Calu3 (cell line): ENCODE measurements at regions not wholly inside any gene's neighbourhood (a gene's known extent, or its start where the extent isn't known, plus 50 kb on each side); places are given as distances from the start of the nearest gene placed in this dataset.

Source experiments
- BruUV-seq: library from RNA; stranded (reverse); fragments of 400-500 nt; replicated peaks from 2 replicates; lab custom pipeline; 2021; lab: Mats Ljungman, UMichigan
- CTCF ChIA-PET: fragments of 300-600 bp; sonication (Branson Sonifier 250); formaldehyde crosslinking; loops from one replicate; lab custom pipeline; 2022; ENCODE audit warnings: antibody characterized with exemption; lab: Charles Lee
- DNase-seq: peaks from one replicate; pipeline ENCODE4 v3.0.0; 2022
- H3K27ac Mint-ChIP-seq: one replicate; pipeline ENCODE4 v1.8.0; 2022; ENCODE audit warnings: mixed read lengths; ENCODE audit not compliant: unreplicated experiment
- H3K27me3 Mint-ChIP-seq: one replicate; pipeline ENCODE4 v1.8.0; 2022; ENCODE audit warnings: mixed read lengths; ENCODE audit not compliant: unreplicated experiment
- H3K36me3 Mint-ChIP-seq: one replicate; pipeline ENCODE4 v1.8.0; 2022; ENCODE audit warnings: mild to moderate bottlenecking, moderate library complexity, mixed read lengths; ENCODE audit not compliant: insufficient read depth, unreplicated experiment
- H3K4me1 Mint-ChIP-seq: one replicate; pipeline ENCODE4 v1.8.0; 2022; ENCODE audit warnings: mild to moderate bottlenecking, low read depth, mixed read lengths; ENCODE audit not compliant: unreplicated experiment
- H3K4me3 Mint-ChIP-seq: one replicate; pipeline ENCODE4 v1.8.0; 2022; ENCODE audit warnings: mild to moderate bottlenecking, low read depth, moderate library complexity, mixed read lengths; ENCODE audit not compliant: unreplicated experiment
- H3K9me3 Mint-ChIP-seq: one replicate; pipeline ENCODE4 v1.8.0; 2022; ENCODE audit warnings: low read depth, mixed read lengths; ENCODE audit not compliant: unreplicated experiment
- CTCF ChIP-seq: fragments of 200-600 bp; IDR thresholded peaks from one replicate; pipeline ENCODE4 v1.8.0; 2022; ENCODE audit warnings: antibody characterized with exemption; ENCODE audit not compliant: unreplicated experiment
- intact Hi-C: fragments of 100-400 bp; cut with micrococcal nuclease; formaldehyde crosslinking; loops from one replicate; pipeline ENCODE4 v1.10.0; 2022; ENCODE audit not compliant: unreplicated experiment

GRCh38 chr14:105938055-105938863, 411.9 kb downstream of the TMEM121 start:
- Mint-ChIP-seq H3K4me3 (no peak overlapping the region), H3K4me1 (no peaks in the 10 kb centered on the region), H3K9me3 (no peaks in the 10 kb centered on the region), H3K27ac (no peak overlapping the region), H3K36me3 (no peaks in the 10 kb centered on the region), H3K27me3 (peaks cover 53% of the 10 kb centered on the region)
- intact Hi-C loops: no loop called here
- BruUV-seq: no TSS peak
- no peak for TF ChIP-seq CTCF
- DNase-seq: no peak
- CTCF ChIA-PET: no interaction called here

- Mint-ChIP-seq H3K27me3 (peaks cover 49% of the 10 kb centered on the region), H3K4me1 (no peaks in the 10 kb centered on the region), H3K4me3 (no peak overlapping the region), H3K36me3 (no peaks in the 10 kb centered on the region), H3K9me3 (no peaks in the 10 kb centered on the region), H3K27ac (no peak overlapping the region)
- no peak for TF ChIP-seq CTCF
- no peak for DNase-seq
- CTCF ChIA-PET: no interaction called here
- no TSS peak for BruUV-seq
- intact Hi-C loops: no loop called here
Measured at GRCh38 chr14:105938959-105939358, 412.6 kb downstream of the TMEM121 start.

GRCh38 chr14:105939810-105940508, 413.6 kb downstream of the TMEM121 start:
- no peak for TF ChIP-seq CTCF
- DNase-seq: no peak
- Mint-ChIP-seq H3K4me3 (no peak overlapping the region), H3K27me3 (peaks cover 57% of the 10 kb centered on the region), H3K36me3 (no peaks in the 10 kb centered on the region), H3K9me3 (no peaks in the 10 kb centered on the region), H3K27ac (no peak overlapping the region), H3K4me1 (no peaks in the 10 kb centered on the region)
- no TSS peak for BruUV-seq
- CTCF ChIA-PET: no interaction called here
- intact Hi-C loops: loop anchor here (10.0 kb wide), 1 partner anchor 265 kb away; no protein-coding TSS in a partner anchor

- H3K4me1 Mint-ChIP-seq: no peaks in the 10 kb centered on the region
- no TSS peak for BruUV-seq
- no peak for TF ChIP-seq CTCF
- H3K27me3 Mint-ChIP-seq: peaks cover 64% of the 10 kb centered on the region
- no peak for DNase-seq
- intact Hi-C loops: loop anchor here (10.0 kb wide), 1 partner anchor 266 kb away; no protein-coding TSS in a partner anchor
- no peak overlapping the region for H3K27ac Mint-ChIP-seq
- no peak overlapping the region for H3K4me3 Mint-ChIP-seq
- CTCF ChIA-PET: no interaction called here
- H3K36me3 Mint-ChIP-seq: no peaks in the 10 kb centered on the region
- H3K9me3 Mint-ChIP-seq: no peaks in the 10 kb centered on the region
Measured at GRCh38 chr14:105940534-105941225, 414.3 kb downstream of the TMEM121 start.
